Stomach (tissue), 4 donors: ENCODE measurements at regions not wholly inside any gene's neighbourhood (a gene's known extent, or its start where the extent isn't known, plus 50 kb on each side); places are given as distances from the start of the nearest gene placed in this dataset.

Experiments
- EP300 ChIP-seq: sonication (generic); formaldehyde crosslinking; IDR thresholded peaks from one replicate; pipeline ENCODE4 v1.6.1; 2017; ENCODE audit warnings: antibody characterized with exemption
- POLR2A ChIP-seq, 4 donors: fragments of 450-650 bp; IDR thresholded peaks; one replicate each; pipeline ENCODE4 v1.6.1; 2016; ENCODE audit warnings: antibody characterized with exemption in 4 of 4, control low read depth in 2 of 4, mild to moderate bottlenecking in 1 of 4, moderate library complexity in 1 of 4
- POLR2AphosphoS5 ChIP-seq, 3 donors: sonication (generic); formaldehyde crosslinking; IDR thresholded peaks; one replicate each; pipeline ENCODE4 v1.6.1; 2016; ENCODE audit warnings: antibody characterized with exemption in 3 of 3
- TF ChIP-seq, protein P1 (sequence below), 7 experiments: fragments of 450-650 bp in 4 of 7; fragments of 200-600 bp in 3 of 7; sonication (generic) in 3 of 7; IDR thresholded peaks; one replicate each; pipeline ENCODE4 v1.5.1; 2016 to 2019; ENCODE audit warnings: antibody characterized with exemption in 7 of 7, control low read depth in 2 of 7, mild to moderate bottlenecking in 1 of 7

DNA sequence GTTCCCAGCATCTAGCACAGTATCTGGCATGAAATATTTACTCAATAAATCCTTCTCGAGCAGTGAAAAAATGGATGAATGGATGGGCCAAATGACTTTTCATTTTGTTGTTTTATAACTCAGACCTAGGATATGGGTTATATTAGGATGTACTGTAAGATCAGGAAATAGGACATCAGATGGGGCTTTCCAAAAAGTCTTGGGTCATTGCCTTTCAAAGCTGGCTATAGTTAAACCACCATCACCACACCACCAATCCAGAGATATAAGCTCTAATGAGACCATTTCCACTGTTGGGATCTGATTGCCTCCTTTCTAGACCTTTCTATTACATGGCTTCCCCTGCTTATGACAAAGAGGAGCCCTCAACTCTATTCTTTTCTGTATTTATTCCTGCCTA is 525.0 kb upstream of the TCF4 start:
- TF ChIP-seq, protein P1, sequence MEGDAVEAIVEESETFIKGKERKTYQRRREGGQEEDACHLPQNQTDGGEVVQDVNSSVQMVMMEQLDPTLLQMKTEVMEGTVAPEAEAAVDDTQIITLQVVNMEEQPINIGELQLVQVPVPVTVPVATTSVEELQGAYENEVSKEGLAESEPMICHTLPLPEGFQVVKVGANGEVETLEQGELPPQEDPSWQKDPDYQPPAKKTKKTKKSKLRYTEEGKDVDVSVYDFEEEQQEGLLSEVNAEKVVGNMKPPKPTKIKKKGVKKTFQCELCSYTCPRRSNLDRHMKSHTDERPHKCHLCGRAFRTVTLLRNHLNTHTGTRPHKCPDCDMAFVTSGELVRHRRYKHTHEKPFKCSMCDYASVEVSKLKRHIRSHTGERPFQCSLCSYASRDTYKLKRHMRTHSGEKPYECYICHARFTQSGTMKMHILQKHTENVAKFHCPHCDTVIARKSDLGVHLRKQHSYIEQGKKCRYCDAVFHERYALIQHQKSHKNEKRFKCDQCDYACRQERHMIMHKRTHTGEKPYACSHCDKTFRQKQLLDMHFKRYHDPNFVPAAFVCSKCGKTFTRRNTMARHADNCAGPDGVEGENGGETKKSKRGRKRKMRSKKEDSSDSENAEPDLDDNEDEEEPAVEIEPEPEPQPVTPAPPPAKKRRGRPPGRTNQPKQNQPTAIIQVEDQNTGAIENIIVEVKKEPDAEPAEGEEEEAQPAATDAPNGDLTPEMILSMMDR (IDR thresholded peaks at IDR 0.05) = no peak
- TF ChIP-seq POLR2A (IDR thresholded peaks at IDR 0.05) (no peak), EP300 (no peak), POLR2AphosphoS5 (IDR thresholded peaks at IDR 0.05) (no peak)
